ENCODE measurements at regions not wholly inside any gene's neighbourhood (a gene's known extent, or its start where the extent isn't known, plus 50 kb on each side); places are given as distances from the start of the nearest gene placed in this dataset.
"Not testable (repeated sequence)": the region's sequence is repeated elsewhere in the genome, so short reads cannot be mapped to it uniquely, and the experiment has no call there.

DNA sequence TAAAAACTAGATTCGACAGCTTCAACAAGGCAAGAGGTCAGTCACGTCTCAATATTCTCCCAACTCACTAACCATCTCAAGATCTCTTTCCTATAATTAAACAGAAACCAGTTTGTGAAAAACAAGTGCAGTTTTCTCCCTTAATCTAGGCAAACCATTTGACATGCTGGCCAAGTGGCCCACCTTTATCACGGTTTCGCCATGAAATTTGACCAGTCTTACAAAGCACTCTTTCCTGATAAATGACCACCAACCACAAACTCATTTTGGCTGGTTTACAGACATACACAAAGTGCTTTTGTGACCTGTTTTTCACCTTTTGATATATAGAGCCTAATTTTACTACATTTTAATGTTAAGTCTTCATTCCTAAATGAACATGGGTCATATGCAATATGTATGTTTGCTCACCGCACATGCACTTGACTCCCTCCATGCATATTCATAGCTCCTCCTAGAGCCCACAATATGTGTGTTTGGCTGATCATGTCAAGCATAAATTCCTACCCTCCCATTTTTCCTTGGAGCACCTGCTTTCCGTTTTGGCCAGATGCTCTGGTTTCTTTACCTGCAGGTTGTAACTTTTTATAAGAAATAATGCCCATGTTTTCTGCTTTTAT lies 385.1 kb downstream of the RAD51AP2 start:
- ChIA-PET POLR2A (ENCODE audit: low non-redundant PET) (no interaction called here), CTCF (interaction anchor here (0.7 kb wide), 1 partner anchor 10 kb away, joined by 4 read pairs; no protein-coding TSS in a partner anchor)
- TF ChIP-seq, protein P1, sequence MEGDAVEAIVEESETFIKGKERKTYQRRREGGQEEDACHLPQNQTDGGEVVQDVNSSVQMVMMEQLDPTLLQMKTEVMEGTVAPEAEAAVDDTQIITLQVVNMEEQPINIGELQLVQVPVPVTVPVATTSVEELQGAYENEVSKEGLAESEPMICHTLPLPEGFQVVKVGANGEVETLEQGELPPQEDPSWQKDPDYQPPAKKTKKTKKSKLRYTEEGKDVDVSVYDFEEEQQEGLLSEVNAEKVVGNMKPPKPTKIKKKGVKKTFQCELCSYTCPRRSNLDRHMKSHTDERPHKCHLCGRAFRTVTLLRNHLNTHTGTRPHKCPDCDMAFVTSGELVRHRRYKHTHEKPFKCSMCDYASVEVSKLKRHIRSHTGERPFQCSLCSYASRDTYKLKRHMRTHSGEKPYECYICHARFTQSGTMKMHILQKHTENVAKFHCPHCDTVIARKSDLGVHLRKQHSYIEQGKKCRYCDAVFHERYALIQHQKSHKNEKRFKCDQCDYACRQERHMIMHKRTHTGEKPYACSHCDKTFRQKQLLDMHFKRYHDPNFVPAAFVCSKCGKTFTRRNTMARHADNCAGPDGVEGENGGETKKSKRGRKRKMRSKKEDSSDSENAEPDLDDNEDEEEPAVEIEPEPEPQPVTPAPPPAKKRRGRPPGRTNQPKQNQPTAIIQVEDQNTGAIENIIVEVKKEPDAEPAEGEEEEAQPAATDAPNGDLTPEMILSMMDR (conservative IDR thresholded peaks at IDR 0.05; ENCODE audit: low read depth): no peak
- no peak overlapping the region for H3K27ac ChIP-seq
- no peak for DNase-seq (ENCODE audit: low spot score)

- CTCF ChIA-PET: not testable (repeated sequence)
Observed at GRCh38 chr2:17130627-17131026, 387.6 kb downstream of the RAD51AP2 start.

DNA sequence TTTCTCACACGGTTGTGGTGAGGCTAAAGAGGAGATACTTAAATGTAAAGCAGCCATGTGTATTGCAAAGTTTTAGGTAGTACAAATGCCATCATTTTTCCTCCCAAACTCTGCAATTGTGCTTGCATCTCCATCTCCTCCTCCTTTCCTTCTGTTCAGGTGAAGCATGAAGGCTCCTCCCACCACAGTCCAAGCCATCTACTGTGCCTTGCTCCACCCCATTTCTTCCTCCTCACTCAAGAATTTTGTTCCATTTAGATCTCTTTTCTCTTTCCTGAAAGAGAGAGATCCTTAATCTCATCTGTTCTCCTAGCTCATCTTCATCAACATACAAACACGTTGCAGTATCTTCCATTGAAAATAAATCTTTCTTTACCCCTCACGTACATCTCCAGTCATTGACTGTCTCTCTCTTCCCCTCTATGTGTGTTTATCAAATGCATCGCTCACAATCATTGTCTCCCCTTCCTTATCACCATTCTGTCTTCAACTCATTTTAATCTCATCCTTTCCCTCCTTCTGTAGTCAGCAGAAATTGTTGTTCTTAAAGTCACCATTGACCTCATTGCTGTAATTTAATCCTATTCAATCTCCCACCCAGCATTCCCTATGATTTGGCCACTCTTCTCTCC lies 392.1 kb downstream of the RAD51AP2 start:
- H3K27ac ChIP-seq: no peak overlapping the region
- ChIA-PET CTCF (interaction anchor here (0.6 to 0.9 kb wide), 2 partner anchors 40 to 353 kb away, joined by 3 to 4 read pairs; no protein-coding TSS in a partner anchor), POLR2A (ENCODE audit: low non-redundant PET) (no interaction called here)
- no peak for DNase-seq (ENCODE audit: low spot score)
- TF ChIP-seq, protein P1 (conservative IDR thresholded peaks at IDR 0.05; ENCODE audit: low read depth): no peak

More at GRCh38 chr2:17130627-17131026, 387.6 kb downstream of the RAD51AP2 start:
- H3K27ac ChIP-seq; POLR2A ChIA-PET (ENCODE audit: low non-redundant PET); DNase-seq (ENCODE audit: low spot score): not testable (repeated sequence)

GRCh38 chr2:17124575-17125318 lies 393.5 kb downstream of the RAD51AP2 start:
- DNase-seq (ENCODE audit: low spot score): no peak
- TF ChIP-seq, protein P1 (conservative IDR thresholded peaks at IDR 0.05; ENCODE audit: low read depth): no peak
- H3K27ac ChIP-seq: no peak overlapping the region
- POLR2A ChIA-PET (ENCODE audit: low non-redundant PET): no interaction called here
- CTCF ChIA-PET: interaction anchor here (1.0 kb wide), 1 partner anchor 185 kb away, joined by 4 read pairs; no protein-coding TSS in a partner anchor

GRCh38 chr2:17122887-17123501 lies 395.2 kb downstream of the RAD51AP2 start:
- no peak for DNase-seq (ENCODE audit: low spot score)
- TF ChIP-seq, protein P1 (conservative IDR thresholded peaks at IDR 0.05; ENCODE audit: low read depth): no peak
- CTCF ChIA-PET: interaction anchor here (0.5 to 0.6 kb wide), 2 partner anchors 10 to 21 kb away, joined by 3 to 4 read pairs; no protein-coding TSS in a partner anchor

GRCh38 chr2:17115466-17115865 lies 402.8 kb downstream of the RAD51AP2 start:
- H3K27ac ChIP-seq: no peak overlapping the region
- TF ChIP-seq, protein P1 (conservative IDR thresholded peaks at IDR 0.05; ENCODE audit: low read depth): no peak
- ChIA-PET POLR2A (ENCODE audit: low non-redundant PET) (no interaction called here), CTCF (no interaction called here)
- no peak for DNase-seq (ENCODE audit: low spot score)

More at GRCh38 chr2:17122887-17123501, 395.2 kb downstream of the RAD51AP2 start:
- POLR2A ChIA-PET (ENCODE audit: low non-redundant PET): no interaction called here
- H3K27ac ChIP-seq: no peak overlapping the region
